ENCODE measurements at regions not wholly inside any gene's neighbourhood (a gene's known extent, or its start where the extent isn't known, plus 50 kb on each side); places are given as distances from the start of the nearest gene placed in this dataset.

GRCh38 chr2:176819306-176819705 is 393.3 kb upstream of the HNRNPA3 start:
- Histone ChIP-seq H3K36me3 (ENCODE audit: control insufficient read depth in 2 of 2, insufficient read depth in 2 of 2, low read length in 2 of 2) (no peaks in the 10 kb centered on the region), H3K27ac (ENCODE audit: low read depth in 2 of 2, low read length in 2 of 2) (no peak overlapping the region), H3K9me3 (ENCODE audit: control insufficient read depth in 2 of 2, low read length in 2 of 2) (no peaks in the 10 kb centered on the region), H3K9ac (ENCODE audit: low read depth in 1 of 2, low read length in 2 of 2) (no peak overlapping the region), H3K4me3 (ENCODE audit: low read length in 2 of 2) (no peak overlapping the region), H3K4me1 (ENCODE audit: control insufficient read depth in 2 of 2, insufficient read depth in 2 of 2, low read length in 2 of 2) (peaks cover 0 to 4% of the 10 kb centered on the region in 2 donors), H3K27me3 (ENCODE audit: control insufficient read depth in 2 of 2, insufficient read depth in 2 of 2, low read length in 2 of 2) (no peaks in the 10 kb centered on the region)

GRCh38 chr2:176820371-176820932 is 392.1 kb upstream of the HNRNPA3 start:
- Histone ChIP-seq H3K27me3 (ENCODE audit: control insufficient read depth in 2 of 2, insufficient read depth in 2 of 2, low read length in 2 of 2) (peaks cover 0 to 2% of the 10 kb centered on the region in 2 donors), H3K4me3 (ENCODE audit: low read length in 2 of 2) (no peak overlapping the region), H3K36me3 (ENCODE audit: control insufficient read depth in 2 of 2, insufficient read depth in 2 of 2, low read length in 2 of 2) (no peaks in the 10 kb centered on the region), H3K27ac (ENCODE audit: low read depth in 2 of 2, low read length in 2 of 2) (no peak overlapping the region), H3K4me1 (ENCODE audit: control insufficient read depth in 2 of 2, insufficient read depth in 2 of 2, low read length in 2 of 2) (no peaks in the 10 kb centered on the region), H3K9ac (ENCODE audit: low read depth in 1 of 2, low read length in 2 of 2) (no peak overlapping the region), H3K9me3 (ENCODE audit: control insufficient read depth in 2 of 2, low read length in 2 of 2) (no peaks in the 10 kb centered on the region)

- Histone ChIP-seq H3K9me3 (ENCODE audit: control insufficient read depth in 2 of 2, low read length in 2 of 2) (no peaks in the 10 kb centered on the region), H3K36me3 (ENCODE audit: control insufficient read depth in 2 of 2, insufficient read depth in 2 of 2, low read length in 2 of 2) (no peaks in the 10 kb centered on the region), H3K27ac (ENCODE audit: low read depth in 2 of 2, low read length in 2 of 2) (no peak overlapping the region), H3K4me3 (ENCODE audit: low read length in 2 of 2) (no peak overlapping the region), H3K9ac (ENCODE audit: low read depth in 1 of 2, low read length in 2 of 2) (no peak overlapping the region), H3K4me1 (ENCODE audit: control insufficient read depth in 2 of 2, insufficient read depth in 2 of 2, low read length in 2 of 2) (no peaks in the 10 kb centered on the region), H3K27me3 (ENCODE audit: control insufficient read depth in 2 of 2, insufficient read depth in 2 of 2, low read length in 2 of 2) (peaks cover 0 to 2% of the 10 kb centered on the region in 2 donors)
These were observed 391.2 kb upstream of the HNRNPA3 start for GRCh38 chr2:176821350-176821749.

- H3K27me3 ChIP-seq (ENCODE audit: control insufficient read depth in 2 of 2, insufficient read depth in 2 of 2, low read length in 2 of 2): peaks cover 0 to 2% of the 10 kb centered on the region in 2 donors
- no peaks in the 10 kb centered on the region for H3K9me3 ChIP-seq (ENCODE audit: control insufficient read depth in 2 of 2, low read length in 2 of 2)
- no peak overlapping the region for H3K27ac ChIP-seq (ENCODE audit: low read depth in 2 of 2, low read length in 2 of 2)
- H3K9ac ChIP-seq (ENCODE audit: low read depth in 1 of 2, low read length in 2 of 2): no peak overlapping the region
- no peaks in the 10 kb centered on the region for H3K36me3 ChIP-seq (ENCODE audit: control insufficient read depth in 2 of 2, insufficient read depth in 2 of 2, low read length in 2 of 2)
- no peak overlapping the region for H3K4me3 ChIP-seq (ENCODE audit: low read length in 2 of 2)
- H3K4me1 ChIP-seq (ENCODE audit: control insufficient read depth in 2 of 2, insufficient read depth in 2 of 2, low read length in 2 of 2): no peaks in the 10 kb centered on the region
These were observed 390.5 kb upstream of the HNRNPA3 start for GRCh38 chr2:176822060-176822459.

GRCh38 chr2:176826356-176826755 is 386.2 kb upstream of the HNRNPA3 start:
- Histone ChIP-seq H3K36me3 (ENCODE audit: control insufficient read depth in 2 of 2, insufficient read depth in 2 of 2, low read length in 2 of 2) (no peaks in the 10 kb centered on the region), H3K27me3 (ENCODE audit: control insufficient read depth in 2 of 2, insufficient read depth in 2 of 2, low read length in 2 of 2) (peaks cover 0 to 2% of the 10 kb centered on the region in 2 donors), H3K27ac (ENCODE audit: low read depth in 2 of 2, low read length in 2 of 2) (no peak overlapping the region), H3K4me3 (ENCODE audit: low read length in 2 of 2) (no peak overlapping the region), H3K9ac (ENCODE audit: low read depth in 1 of 2, low read length in 2 of 2) (no peak overlapping the region), H3K4me1 (ENCODE audit: control insufficient read depth in 2 of 2, insufficient read depth in 2 of 2, low read length in 2 of 2) (no peaks in the 10 kb centered on the region), H3K9me3 (ENCODE audit: control insufficient read depth in 2 of 2, low read length in 2 of 2) (no peaks in the 10 kb centered on the region)

GRCh38 chr2:176826984-176827668 is 385.5 kb upstream of the HNRNPA3 start:
- H3K4me3 ChIP-seq (ENCODE audit: low read length in 2 of 2): no peak overlapping the region
- peaks cover 0 to 2% of the 10 kb centered on the region in 2 donors for H3K27me3 ChIP-seq (ENCODE audit: control insufficient read depth in 2 of 2, insufficient read depth in 2 of 2, low read length in 2 of 2)
- H3K4me1 ChIP-seq (ENCODE audit: control insufficient read depth in 2 of 2, insufficient read depth in 2 of 2, low read length in 2 of 2): no peaks in the 10 kb centered on the region
- H3K36me3 ChIP-seq (ENCODE audit: control insufficient read depth in 2 of 2, insufficient read depth in 2 of 2, low read length in 2 of 2): no peaks in the 10 kb centered on the region
- no peak overlapping the region for H3K9ac ChIP-seq (ENCODE audit: low read depth in 1 of 2, low read length in 2 of 2)
- H3K27ac ChIP-seq (ENCODE audit: low read depth in 2 of 2, low read length in 2 of 2): no peak overlapping the region
- no peaks in the 10 kb centered on the region for H3K9me3 ChIP-seq (ENCODE audit: control insufficient read depth in 2 of 2, low read length in 2 of 2)

- H3K4me1 ChIP-seq (ENCODE audit: control insufficient read depth in 2 of 2, insufficient read depth in 2 of 2, low read length in 2 of 2): no peaks in the 10 kb centered on the region
- H3K27ac ChIP-seq (ENCODE audit: low read depth in 2 of 2, low read length in 2 of 2): no peak overlapping the region
- H3K9me3 ChIP-seq (ENCODE audit: control insufficient read depth in 2 of 2, low read length in 2 of 2): no peaks in the 10 kb centered on the region
- no peak overlapping the region for H3K4me3 ChIP-seq (ENCODE audit: low read length in 2 of 2)
- no peak overlapping the region for H3K9ac ChIP-seq (ENCODE audit: low read depth in 1 of 2, low read length in 2 of 2)
- no peaks in the 10 kb centered on the region for H3K36me3 ChIP-seq (ENCODE audit: control insufficient read depth in 2 of 2, insufficient read depth in 2 of 2, low read length in 2 of 2)
- H3K27me3 ChIP-seq (ENCODE audit: control insufficient read depth in 2 of 2, insufficient read depth in 2 of 2, low read length in 2 of 2): no peaks in the 10 kb centered on the region
These were observed 382.2 kb upstream of the HNRNPA3 start for GRCh38 chr2:176830362-176830761.

- H3K27me3 ChIP-seq (ENCODE audit: control insufficient read depth in 2 of 2, insufficient read depth in 2 of 2, low read length in 2 of 2): no peaks in the 10 kb centered on the region
- no peaks in the 10 kb centered on the region for H3K36me3 ChIP-seq (ENCODE audit: control insufficient read depth in 2 of 2, insufficient read depth in 2 of 2, low read length in 2 of 2)
- no peak overlapping the region for H3K9ac ChIP-seq (ENCODE audit: low read depth in 1 of 2, low read length in 2 of 2)
- H3K4me1 ChIP-seq (ENCODE audit: control insufficient read depth in 2 of 2, insufficient read depth in 2 of 2, low read length in 2 of 2): no peaks in the 10 kb centered on the region
- no peak overlapping the region for H3K4me3 ChIP-seq (ENCODE audit: low read length in 2 of 2)
- H3K27ac ChIP-seq (ENCODE audit: low read depth in 2 of 2, low read length in 2 of 2): no peak overlapping the region
- no peaks in the 10 kb centered on the region for H3K9me3 ChIP-seq (ENCODE audit: control insufficient read depth in 2 of 2, low read length in 2 of 2)
These were observed 380.5 kb upstream of the HNRNPA3 start for GRCh38 chr2:176832086-176832485.

GRCh38 chr2:176833671-176834070 is 378.9 kb upstream of the HNRNPA3 start:
- Histone ChIP-seq H3K27ac (ENCODE audit: low read depth in 2 of 2, low read length in 2 of 2) (no peak overlapping the region), H3K36me3 (ENCODE audit: control insufficient read depth in 2 of 2, insufficient read depth in 2 of 2, low read length in 2 of 2) (no peaks in the 10 kb centered on the region), H3K9ac (ENCODE audit: low read depth in 1 of 2, low read length in 2 of 2) (no peak overlapping the region), H3K27me3 (ENCODE audit: control insufficient read depth in 2 of 2, insufficient read depth in 2 of 2, low read length in 2 of 2) (no peaks in the 10 kb centered on the region), H3K9me3 (ENCODE audit: control insufficient read depth in 2 of 2, low read length in 2 of 2) (no peaks in the 10 kb centered on the region), H3K4me3 (ENCODE audit: low read length in 2 of 2) (no peak overlapping the region), H3K4me1 (ENCODE audit: control insufficient read depth in 2 of 2, insufficient read depth in 2 of 2, low read length in 2 of 2) (no peaks in the 10 kb centered on the region)

- no peak overlapping the region for H3K9ac ChIP-seq (ENCODE audit: low read depth in 1 of 2, low read length in 2 of 2)
- H3K4me1 ChIP-seq (ENCODE audit: control insufficient read depth in 2 of 2, insufficient read depth in 2 of 2, low read length in 2 of 2): no peaks in the 10 kb centered on the region
- no peak overlapping the region for H3K4me3 ChIP-seq (ENCODE audit: low read length in 2 of 2)
- H3K36me3 ChIP-seq (ENCODE audit: control insufficient read depth in 2 of 2, insufficient read depth in 2 of 2, low read length in 2 of 2): no peaks in the 10 kb centered on the region
- H3K27ac ChIP-seq (ENCODE audit: low read depth in 2 of 2, low read length in 2 of 2): no peak overlapping the region
- H3K27me3 ChIP-seq (ENCODE audit: control insufficient read depth in 2 of 2, insufficient read depth in 2 of 2, low read length in 2 of 2): no peaks in the 10 kb centered on the region
- no peaks in the 10 kb centered on the region for H3K9me3 ChIP-seq (ENCODE audit: control insufficient read depth in 2 of 2, low read length in 2 of 2)
These were observed 378.4 kb upstream of the HNRNPA3 start for GRCh38 chr2:176834226-176834625.
